GM21723 (cell line): ENCODE measurements at regions not wholly inside any gene's neighbourhood (a gene's known extent, or its start where the extent isn't known, plus 50 kb on each side); places are given as distances from the start of the nearest gene placed in this dataset.
"Not testable (repeated sequence)": the region's sequence is repeated elsewhere in the genome, so short reads cannot be mapped to it uniquely, and the experiment has no call there.

ENCODE experiments used
- ATAC-seq: cut with Tn5 transposase; IDR thresholded peaks from one replicate; pipeline ENCODE4 v1.9.1; 2021; ENCODE audit warnings: mild to moderate bottlenecking, moderate library complexity; ENCODE audit not compliant: unreplicated experiment

DNA sequence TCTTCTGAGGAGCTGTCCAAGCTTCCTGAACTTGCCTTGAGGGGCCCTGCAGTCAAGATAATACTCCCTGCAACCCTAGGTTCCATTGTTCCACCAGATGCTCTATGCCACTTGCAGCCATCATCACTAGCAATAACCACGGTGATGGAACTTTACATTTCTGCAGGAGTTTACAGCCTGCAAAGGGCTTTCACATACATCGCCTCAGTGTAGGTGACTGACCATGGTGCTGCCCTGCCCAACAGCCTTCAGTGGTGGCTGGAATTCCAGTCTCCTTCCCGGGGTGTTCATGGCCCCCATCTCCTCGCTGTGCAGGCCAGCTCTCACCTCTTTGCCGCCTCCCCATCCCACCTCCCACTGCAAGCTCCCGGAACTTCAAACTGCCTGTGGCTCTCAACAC is 225.5 kb upstream of the ECI2 start:
- no peak for ATAC-seq

DNA sequence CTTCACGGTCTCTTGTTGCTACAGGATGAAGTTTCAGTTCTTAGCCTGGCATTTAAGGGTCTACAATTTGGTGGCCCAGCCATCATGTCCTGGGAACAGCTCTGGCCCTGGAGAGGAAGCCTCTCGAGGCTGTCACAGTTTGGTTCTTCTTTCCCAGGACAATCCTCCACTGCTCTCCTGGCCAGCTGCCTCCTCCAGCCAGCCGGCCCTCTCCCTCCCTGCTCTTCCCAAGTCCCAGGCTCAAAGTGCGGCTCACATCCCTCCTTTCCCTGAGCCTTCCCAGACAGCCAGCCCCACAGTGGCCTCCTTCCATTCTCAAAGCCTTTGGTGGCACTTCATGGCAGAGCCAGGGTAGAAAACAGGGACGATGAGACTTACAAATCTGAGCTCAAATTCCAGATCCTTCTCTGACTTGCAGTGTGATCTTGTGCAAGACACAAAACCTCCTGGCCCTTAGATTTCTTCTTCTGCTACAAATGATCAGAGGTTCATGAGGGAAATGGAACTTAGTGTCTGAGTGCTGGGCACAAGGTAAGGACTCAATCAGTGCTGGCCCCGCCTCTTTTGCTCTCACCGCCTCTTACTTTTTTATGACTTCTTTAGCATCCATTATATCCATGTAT is 223.8 kb upstream of the ECI2 start:
- no peak for ATAC-seq

DNA sequence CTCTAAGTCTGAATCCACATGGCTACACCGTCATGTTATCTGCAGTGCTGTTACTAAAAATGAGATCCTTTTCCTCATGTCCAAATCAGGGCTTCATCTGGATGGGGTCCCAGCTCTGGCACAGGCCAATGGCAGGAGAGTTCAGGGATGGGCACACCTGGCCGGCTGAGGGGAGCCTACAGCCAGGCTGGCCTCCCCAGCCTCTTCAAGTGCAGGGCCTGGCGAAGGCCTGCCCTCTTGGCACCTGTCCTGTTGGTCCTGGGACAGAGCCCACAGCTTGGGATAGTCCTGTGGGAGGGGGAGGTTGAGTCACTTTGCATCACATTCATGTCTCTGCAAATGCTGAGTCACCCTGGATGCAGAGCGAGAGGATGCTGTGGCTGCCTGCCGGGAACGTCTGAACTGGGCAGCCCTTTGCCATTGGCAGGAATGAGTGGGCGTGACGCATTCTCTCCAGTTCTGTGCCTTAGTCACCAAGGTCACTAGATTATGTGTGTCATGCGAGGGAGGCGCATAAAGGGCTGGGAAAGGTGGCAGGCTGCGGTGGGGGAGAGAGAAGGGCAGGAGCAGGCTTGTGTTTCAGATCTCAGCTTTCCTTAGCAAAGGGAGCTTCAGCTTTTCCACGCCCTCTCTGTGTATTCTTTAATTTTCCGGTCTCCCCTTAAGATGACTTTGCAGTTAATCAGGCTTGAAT is 223.2 kb upstream of the ECI2 start:
- ATAC-seq, result no peak

DNA sequence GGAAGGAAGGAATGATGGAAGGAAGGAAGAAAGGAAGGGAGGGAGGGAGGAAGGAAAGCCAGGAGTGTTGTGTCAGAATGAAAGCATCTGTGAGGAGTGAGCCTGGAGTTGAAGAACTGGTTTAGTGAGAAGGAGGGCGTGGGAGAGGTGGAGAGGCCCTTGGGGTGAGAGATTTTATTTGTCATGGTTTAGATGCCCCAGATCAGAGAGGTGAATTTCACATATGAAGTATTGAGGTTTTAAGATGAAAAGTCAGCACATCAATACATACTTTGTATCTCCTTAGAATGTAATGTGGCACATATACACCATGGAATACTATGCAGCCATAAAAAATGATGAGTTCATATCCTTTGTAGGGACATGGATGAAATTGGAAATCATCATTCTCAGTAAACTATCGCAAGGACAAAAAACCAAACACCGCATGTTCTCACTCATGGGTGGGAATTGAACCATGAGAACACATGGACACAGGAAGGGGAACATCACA is 222.3 kb upstream of the ECI2 start:
- ATAC-seq, result not testable (repeated sequence)

DNA sequence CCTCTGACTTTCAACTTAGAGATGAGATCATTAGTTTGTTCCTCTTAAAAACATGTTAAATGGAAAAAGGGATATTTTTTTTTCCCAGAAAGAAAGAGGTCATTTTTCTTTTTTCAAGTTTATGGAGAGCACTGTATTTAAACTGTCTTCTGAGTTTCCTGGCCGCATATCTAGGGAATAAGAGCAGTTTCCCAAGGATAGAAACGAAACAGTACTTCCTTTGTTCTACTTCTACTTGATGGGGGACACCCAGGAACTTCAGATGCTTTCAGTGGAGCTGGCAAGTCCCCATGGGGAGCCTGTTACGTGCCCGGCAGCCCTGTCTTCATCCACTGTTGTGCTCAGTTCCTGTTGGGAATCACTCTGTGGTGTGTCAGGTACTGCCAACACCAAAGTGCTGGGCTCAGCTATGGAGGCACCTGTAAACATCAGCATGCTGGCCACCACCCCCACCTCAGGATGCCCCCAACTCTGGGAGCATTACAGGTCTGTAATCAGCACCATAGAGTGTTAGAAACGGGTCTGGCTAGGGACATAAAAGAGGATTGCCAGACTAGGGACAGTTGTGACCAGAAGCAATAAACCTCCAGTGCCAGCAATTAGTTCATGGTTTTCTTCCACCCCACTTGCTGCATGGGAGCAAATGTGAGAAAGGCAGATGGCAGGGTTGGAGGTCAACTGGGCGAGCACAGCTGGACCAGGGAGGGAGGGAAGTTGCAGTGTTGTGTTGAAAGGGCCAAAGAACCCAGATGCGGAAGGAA is 221.7 kb upstream of the ECI2 start:
- ATAC-seq, result no peak

DNA sequence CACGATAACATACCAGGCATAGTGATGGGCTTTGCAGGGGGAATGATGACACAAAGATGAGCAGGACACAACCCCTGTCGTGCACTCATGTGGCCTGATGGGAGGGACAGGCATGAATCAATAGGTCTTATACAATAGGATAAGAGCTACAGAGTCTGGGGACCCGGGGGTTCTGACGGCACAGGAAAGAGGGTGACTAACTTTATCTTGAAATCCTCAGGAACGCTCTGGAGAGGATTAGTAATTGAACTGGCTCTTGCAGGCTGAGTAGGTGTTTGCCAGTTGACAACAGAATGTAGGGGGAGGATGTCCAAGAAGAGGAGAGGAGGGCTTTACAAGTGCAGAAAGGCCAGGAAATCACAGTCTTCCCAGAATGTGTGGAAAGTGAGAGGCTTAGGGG is 219.9 kb upstream of the ECI2 start:
- no peak for ATAC-seq

DNA sequence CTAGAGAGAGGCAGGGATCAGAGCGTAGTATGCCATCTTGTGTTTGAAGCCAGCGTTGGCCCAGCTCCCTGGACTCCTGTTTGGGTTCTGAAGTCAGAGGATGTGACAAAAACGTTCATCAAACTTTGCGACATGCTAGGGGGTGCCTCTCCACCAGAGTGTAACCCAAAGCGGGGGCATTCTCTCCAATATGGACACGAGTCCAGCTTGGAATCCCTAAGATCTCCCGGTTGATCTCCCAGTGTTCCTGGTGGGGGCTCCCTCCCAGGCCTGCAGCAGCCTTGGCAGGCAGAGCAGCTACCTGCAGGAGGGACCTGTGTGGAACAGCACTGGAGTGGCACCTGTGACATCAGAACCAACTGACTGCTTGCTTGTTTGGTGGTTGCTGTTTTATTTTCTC is 218.8 kb upstream of the ECI2 start:
- no peak for ATAC-seq

DNA sequence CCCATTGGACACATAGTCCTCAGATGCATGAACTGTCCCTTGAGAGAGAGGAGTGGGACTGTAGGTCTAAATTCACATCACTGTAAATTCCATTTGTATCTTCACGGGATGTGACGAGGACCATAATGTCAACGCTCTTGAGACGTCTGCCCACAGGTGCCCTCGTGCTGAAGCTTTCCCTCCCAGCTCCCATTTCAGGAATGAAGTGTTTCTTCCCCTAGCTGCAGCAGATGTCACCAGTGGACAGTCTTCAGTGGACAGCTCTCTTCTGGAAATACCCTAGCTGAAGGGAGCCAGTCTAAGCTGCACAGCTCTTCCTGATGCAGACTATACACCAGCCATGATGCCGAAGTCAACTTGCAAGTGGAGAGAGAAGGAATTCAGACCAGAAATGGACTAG is 217.4 kb upstream of the ECI2 start:
- ATAC-seq, result no peak

DNA sequence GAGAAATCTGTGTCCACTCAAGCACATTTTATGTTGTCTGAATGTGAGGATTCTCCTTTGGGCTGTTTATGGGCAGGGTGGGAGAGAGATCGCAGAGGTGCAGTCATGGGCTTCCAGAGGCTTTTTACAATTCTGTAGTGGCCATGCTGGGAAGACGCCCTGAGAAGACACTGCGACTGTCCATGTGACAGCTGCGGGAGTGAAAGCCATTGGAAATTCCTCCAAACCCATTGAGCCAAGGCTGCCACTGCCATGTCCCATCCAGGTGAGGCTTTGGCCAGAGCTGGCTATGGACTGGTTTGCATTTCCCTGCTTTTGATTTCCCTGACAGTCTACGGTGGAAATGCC is 216.9 kb upstream of the ECI2 start:
- ATAC-seq, result no peak

DNA sequence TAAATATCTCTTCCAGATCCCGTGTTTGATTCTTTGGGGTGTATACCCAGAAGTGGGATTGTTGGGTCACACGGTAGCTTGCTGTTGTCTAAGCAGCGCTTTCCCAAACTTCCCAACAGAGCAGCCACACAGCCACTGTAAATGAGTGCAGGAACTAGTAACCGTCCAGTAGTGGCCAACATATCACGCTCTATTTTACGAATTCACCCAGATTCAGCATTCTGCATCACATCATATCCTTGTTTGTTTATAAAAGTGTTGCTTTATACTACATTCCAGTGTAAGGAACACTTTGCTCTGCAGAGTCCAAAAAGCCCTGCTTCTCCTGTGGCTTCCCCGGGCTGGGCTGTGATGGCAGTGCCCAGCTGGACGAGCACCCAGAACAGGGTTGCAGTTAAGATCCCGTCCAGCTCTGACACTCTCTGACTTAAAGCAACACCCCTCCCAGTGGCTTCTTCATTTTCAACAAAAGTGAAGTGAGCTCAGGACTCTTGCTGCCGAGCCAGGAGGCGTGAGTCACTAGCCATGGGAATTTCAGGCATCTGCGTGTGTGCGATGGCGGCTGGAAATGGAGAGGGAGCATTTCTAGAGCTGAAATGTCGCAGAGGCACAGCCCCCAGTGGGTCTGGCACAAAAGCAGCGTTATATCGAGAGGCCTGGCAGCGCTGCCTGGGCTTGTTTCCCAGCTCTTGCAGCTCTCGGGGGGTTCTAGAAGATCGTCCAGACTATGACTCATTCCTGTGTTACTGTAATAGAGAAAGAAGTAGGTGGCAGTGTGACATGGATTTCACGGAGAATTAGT is 216.3 kb upstream of the ECI2 start:
- ATAC-seq, result no peak

DNA sequence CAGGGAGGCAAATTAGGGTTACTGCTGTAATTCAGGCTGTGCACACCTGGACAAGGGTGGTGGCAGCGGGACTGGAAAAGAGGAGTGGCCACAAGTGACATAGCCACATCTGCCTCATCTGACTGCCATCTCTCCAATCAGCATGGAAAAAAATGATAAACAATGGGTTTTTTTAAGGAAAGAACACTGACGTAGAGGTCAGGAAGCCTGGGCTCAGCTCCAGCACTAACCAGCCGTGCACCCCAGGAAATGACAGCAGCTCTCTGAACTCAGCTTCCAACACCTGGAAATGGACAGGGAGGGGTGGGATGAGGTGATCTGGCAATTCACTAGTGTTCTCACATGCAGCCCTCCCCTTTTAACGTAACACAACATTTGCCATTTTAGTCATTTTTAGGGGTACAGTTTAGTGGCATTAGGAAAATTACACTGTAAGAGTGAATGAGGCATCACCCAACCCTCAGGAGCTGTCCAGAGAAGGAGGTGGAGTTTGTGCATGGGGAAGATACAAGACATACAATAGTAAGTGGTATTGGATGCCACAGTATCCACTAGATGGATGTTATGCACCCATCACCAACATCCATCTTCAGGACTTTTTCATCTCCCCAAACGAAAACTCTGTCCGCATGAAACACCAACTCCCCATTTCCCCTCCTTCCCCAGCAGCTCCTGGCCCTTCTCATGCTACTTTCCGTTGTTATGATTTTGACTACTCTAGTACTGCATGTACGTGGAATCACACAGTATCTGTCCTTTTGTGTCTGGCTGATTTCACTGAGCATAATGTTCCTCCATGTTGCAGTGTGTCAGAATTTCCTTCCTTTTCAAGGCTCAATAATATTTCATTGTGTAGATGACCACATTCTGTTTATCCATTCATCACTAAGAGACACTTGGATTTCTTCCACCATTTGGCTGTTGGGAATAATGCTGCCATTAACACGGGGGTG is 215.5 kb upstream of the ECI2 start:
- no peak for ATAC-seq

DNA sequence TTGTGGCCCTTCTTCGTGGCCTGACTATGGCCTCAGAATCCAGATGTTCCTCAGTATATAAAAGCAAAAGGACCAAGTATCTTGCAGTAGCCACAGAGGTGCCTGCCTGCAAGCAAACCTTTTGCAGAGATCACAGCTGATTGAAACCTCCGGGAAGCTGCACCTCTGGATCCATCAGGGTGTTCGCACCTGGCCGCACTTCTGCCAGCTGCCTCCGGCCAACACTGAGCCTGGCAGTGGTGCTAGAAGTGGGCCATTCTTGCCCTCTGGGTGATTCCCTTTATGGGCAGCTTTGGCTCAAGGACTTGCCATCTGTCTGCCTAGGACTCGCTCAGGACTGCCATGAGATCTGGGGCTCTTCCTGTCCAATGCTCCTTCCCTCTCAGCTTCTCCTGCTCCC is 214.6 kb upstream of the ECI2 start:
- ATAC-seq, result no peak

DNA sequence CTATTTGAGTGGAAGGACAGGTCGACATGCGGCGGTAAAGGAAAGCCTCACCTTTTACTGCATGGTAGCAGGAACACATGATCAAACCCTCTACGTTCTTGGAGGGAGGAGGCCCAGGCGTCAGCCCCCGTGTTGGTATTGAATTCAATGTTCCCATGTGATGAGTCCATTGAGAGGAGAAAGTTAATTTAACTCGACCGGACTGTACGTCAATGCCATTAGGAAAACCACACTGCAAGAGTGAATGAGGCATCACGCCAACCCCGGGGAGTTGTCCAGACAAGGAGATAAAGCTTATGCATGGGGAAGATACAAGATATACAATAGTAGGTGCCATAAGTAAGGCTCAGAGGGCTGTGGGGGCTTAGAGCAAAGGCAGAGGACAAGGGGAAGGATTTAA is 213.9 kb upstream of the ECI2 start:
- no peak for ATAC-seq

DNA sequence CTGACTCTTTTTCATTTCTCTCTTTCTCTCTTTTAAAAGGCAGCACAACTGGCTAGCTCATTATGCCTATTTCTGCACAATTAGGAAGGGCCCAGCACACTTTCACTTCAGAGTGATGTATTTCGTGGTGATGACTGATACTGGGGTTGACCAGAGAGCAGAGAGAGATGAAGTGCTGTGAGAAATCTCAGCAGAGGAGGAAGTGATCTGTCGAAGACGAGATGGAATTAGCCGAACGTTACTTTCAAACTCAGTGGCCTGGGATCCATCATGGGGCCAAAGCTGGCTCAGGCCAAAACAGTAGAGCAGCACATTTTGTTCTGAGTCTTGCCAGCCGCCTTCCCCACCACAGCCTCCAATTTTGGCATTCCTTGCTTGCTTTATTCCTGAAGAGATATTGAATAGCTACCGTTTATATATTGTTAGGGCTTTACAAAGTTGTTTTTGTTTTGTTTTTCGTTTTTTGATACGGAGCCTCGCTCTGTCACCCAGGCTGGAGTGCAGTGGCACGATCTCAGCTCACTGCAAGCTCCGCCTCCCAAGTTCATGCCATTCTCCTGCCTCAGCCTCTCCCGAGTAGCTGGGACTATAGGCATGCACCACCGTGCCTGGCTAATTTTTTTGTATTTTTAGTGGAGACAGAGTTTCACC is 213.2 kb upstream of the ECI2 start:
- no peak for ATAC-seq

DNA sequence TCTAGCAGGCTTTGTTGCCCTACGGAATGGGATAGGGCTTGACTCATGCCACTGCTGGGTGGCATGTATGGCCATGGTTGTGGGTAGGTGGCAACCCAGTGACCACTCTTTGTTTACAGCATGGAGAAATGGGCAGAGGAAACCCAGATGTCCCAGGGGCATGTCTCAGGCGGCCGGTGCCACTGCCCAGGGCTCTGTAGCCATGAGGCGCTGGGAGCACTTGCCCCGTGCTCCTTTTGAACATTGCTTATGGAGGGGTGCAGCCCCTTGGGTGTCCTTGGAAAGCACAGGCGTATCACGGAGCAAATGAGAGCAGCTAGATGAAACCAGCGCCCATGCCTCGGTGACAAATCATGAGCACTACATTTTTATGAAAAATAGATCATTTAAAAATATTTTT is 212.5 kb upstream of the ECI2 start:
- ATAC-seq, result no peak

DNA sequence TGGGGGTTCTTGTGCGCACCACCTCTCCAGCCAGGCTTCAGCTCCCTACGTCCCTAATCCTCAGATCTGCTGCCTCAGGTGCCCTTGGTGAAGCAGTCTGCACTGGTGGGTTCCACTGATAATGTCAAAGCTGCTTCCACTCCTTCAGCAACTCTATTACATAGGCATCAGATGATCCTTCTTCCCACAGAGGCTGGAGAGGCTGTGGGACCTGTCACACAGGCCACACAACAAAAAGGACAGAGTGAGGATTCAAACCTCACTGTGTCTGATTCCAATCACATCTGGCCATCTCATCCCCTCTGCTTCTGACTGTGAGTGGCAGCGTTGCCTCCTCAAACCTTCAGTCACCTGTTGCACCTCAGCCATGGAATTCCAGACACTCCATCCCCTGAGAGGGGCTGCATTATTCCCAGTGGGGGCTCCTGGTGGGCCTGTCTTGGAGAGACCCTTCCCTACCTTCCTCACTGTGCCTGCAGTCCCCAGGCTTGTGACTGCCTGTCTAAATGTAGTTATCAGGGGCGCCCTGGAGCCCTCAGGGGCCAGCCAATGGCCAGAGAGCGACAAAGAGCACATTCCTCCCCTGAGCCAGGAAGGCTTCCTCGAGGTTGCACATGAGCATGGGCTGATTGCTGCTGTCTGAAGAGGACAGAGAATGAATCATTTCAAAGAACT is 211.4 kb upstream of the ECI2 start:
- ATAC-seq, result no peak

DNA sequence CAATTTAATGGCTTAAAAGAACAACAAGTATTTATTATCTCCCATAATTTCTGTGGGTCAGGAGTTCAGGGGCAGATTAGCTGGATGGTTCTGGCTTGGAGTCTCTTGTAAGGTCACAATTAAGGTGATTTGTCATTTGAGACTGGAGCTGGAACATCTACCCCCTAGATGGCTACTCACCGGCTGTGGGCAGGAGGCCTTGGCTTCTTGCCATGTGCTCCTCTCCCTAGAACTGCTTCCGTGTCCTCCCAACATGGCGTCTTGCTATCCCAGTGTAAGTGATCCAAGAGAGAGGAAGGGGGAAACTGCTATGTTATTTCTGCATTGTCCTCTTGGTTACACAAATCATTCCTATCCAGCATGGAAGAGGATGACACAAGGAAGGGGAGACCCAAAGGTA is 210.2 kb upstream of the ECI2 start:
- no peak for ATAC-seq

DNA sequence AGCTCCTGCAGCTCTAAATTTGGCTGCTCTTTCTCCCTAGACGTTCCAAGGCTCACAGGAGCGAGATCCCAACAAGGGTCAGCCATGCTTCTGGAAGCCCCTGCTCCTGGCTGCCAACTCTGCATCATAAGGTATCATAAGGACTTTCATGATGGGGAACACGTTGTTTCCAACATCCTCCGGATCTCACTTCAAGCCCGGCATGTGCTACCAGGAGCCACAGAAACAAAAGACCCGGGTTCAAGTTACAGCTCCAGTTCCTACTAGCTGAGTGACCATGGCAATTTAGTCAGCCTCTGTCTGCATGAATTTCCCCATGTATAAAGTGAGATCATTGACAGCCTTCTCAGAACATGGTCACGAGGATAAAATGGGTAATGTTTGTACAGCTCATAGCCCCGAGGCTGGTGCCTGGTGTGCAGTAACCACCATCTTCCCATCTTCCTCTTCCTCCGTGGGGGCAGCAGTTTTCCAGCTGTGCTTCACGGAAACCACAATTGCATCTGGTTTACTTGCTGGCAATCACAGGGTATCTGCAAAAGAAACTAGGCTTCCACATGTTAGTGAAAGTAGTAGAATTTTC is 209.0 kb upstream of the ECI2 start:
- ATAC-seq, result no peak
